GM23338 (cell line): ENCODE measurements at regions not wholly inside any gene's neighbourhood (a gene's known extent, or its start where the extent isn't known, plus 50 kb on each side); places are given as distances from the start of the nearest gene placed in this dataset.

Experiments used
- ATAC-seq: fragments of 200-7000 bp; cut with Tn5 transposase; 3 replicates; pipeline ENCODE4 v1.9.1; 2020
- DNase-seq: peaks from one replicate; pipeline ENCODE4 v3.0.0-alpha.2; 2015; ENCODE audit warnings: low spot score
- H2AFZ ChIP-seq: fragments of 200-600 bp; sonication (generic); 2 replicates; pipeline ENCODE4 v1.8.0; 2016; ENCODE audit warnings: antibody characterized with exemption, mild to moderate bottlenecking, moderate library complexity
- H3F3A ChIP-seq: fragments of 200-600 bp; sonication (generic); replicated peaks from 2 replicates; pipeline ENCODE4 v1.8.0; 2017; ENCODE audit warnings: antibody characterized with exemption, mixed run types, low read depth
- H3K27ac ChIP-seq: fragments of 200-600 bp; sonication (generic); 2 replicates; pipeline ENCODE4 v1.6.1; 2016; ENCODE audit warnings: low read depth
- H3K27me3 ChIP-seq: fragments of 200-600 bp; sonication (generic); 2 replicates; pipeline ENCODE4 v1.8.0; 2016; ENCODE audit warnings: mild to moderate bottlenecking, mixed run types, moderate library complexity; ENCODE audit not compliant: insufficient read depth
- H3K36me3 ChIP-seq: fragments of 200-600 bp; sonication (generic); 2 replicates; pipeline ENCODE4 v1.8.0; 2016; ENCODE audit warnings: mild to moderate bottlenecking; ENCODE audit not compliant: insufficient read depth
- H3K4me1 ChIP-seq: fragments of 200-600 bp; sonication (generic); 2 replicates; pipeline ENCODE4 v1.8.0; 2016; ENCODE audit warnings: mild to moderate bottlenecking, moderate library complexity; ENCODE audit not compliant: insufficient read depth
- H3K4me2 ChIP-seq: fragments of 200-600 bp; sonication (generic); 2 replicates; pipeline ENCODE4 v1.7.1; 2017; ENCODE audit warnings: mixed run types
- H3K4me3 ChIP-seq: fragments of 200-600 bp; sonication (generic); 2 replicates; pipeline ENCODE4 v1.6.1; 2016; ENCODE audit warnings: mixed run types
- H3K79me2 ChIP-seq: fragments of 200-600 bp; sonication (generic); replicated peaks from 2 replicates; pipeline ENCODE4 v1.8.0; 2017; ENCODE audit warnings: mild to moderate bottlenecking; ENCODE audit not compliant: insufficient read depth
- H3K9me2 ChIP-seq: fragments of 200-600 bp; sonication (generic); 2 replicates; pipeline ENCODE4 v1.8.0; 2017; ENCODE audit not compliant: insufficient read depth
- H4K20me1 ChIP-seq: fragments of 200-600 bp; sonication (generic); replicated peaks from 2 replicates; pipeline ENCODE4 v1.8.0; 2017; ENCODE audit warnings: mild to moderate bottlenecking; ENCODE audit not compliant: insufficient read depth
- H3K27ac Mint-ChIP-seq: 2 replicates; pipeline ENCODE4 v1.8.0; 2020; ENCODE audit warnings: inconsistent platforms, mild to moderate bottlenecking, moderate library complexity, mixed read lengths
- H3K27me3 Mint-ChIP-seq: 3 replicates; pipeline ENCODE4 v1.8.0; 2022; ENCODE audit warnings: low read depth, mild to moderate bottlenecking, moderate library complexity, mixed read lengths, inconsistent platforms; ENCODE audit not compliant: insufficient read depth, poor library complexity
- H3K36me3 Mint-ChIP-seq: 3 replicates; pipeline ENCODE4 v1.8.0; 2021; ENCODE audit warnings: low read depth, mild to moderate bottlenecking, inconsistent platforms, moderate library complexity, mixed read lengths
- H3K4me1 Mint-ChIP-seq: 3 replicates; pipeline ENCODE4 v1.8.0; 2020; ENCODE audit warnings: mild to moderate bottlenecking, inconsistent platforms, mixed read lengths
- H3K4me3 Mint-ChIP-seq: 3 replicates; pipeline ENCODE4 v1.8.0; 2021; ENCODE audit warnings: moderate library complexity, mild to moderate bottlenecking, inconsistent platforms, mixed read lengths
- H3K9me3 Mint-ChIP-seq: 3 replicates; pipeline ENCODE4 v1.8.0; 2020; ENCODE audit warnings: moderate library complexity, mild to moderate bottlenecking, inconsistent platforms, mixed read lengths
- CREB1 ChIP-seq: fragments of 250-450 bp; sonication (Bioruptor Pico); IDR thresholded peaks from 2 replicates; pipeline ENCODE4 v1.5.0; 2020; ENCODE audit warnings: low read depth, mild to moderate bottlenecking, moderate library complexity
- CTCF ChIP-seq, 2 experiments: fragments of 200-600 bp in 1 of 2; sonication (generic) in 1 of 2; conservative IDR thresholded peaks; 2 replicates each; pipeline versions ENCODE4 v1.5.1 to v1.6.1; 2016 to 2017; ENCODE audit warnings: antibody characterized with exemption in 2 of 2, low read depth in 2 of 2, mild to moderate bottlenecking in 2 of 2, moderate library complexity in 1 of 2
- EZH2 ChIP-seq: fragments of 200-600 bp; sonication (generic); IDR thresholded peaks from one replicate; pipeline ENCODE4 v1.8.0; 2017; ENCODE audit warnings: antibody characterized with exemption, mild to moderate bottlenecking, low read depth; ENCODE audit not compliant: unreplicated experiment
- EZH2phosphoT487 ChIP-seq: fragments of 200-600 bp; sonication (generic); IDR thresholded peaks from one replicate; pipeline ENCODE4 v1.8.1; 2018; ENCODE audit warnings: antibody characterized with exemption; ENCODE audit not compliant: unreplicated experiment
- JUNB ChIP-seq: IDR thresholded peaks from one replicate; pipeline ENCODE4 v1.6.1; 2016; ENCODE audit warnings: antibody characterized with exemption; ENCODE audit not compliant: unreplicated experiment
- NANOG ChIP-seq: IDR thresholded peaks from 2 replicates; pipeline ENCODE4 v1.6.1; 2016; ENCODE audit warnings: antibody characterized with exemption, borderline replicate concordance
- POLR2AphosphoS5 ChIP-seq: IDR thresholded peaks from 2 replicates; pipeline ENCODE4 v1.6.1; 2016; ENCODE audit warnings: antibody characterized with exemption, low read depth
- REST ChIP-seq: IDR thresholded peaks from one replicate; pipeline ENCODE4 v1.6.1; 2018; ENCODE audit warnings: antibody characterized with exemption; ENCODE audit not compliant: unreplicated experiment
- STAT1 ChIP-seq: IDR thresholded peaks from one replicate; pipeline ENCODE4 v1.6.1; 2016; ENCODE audit warnings: antibody characterized with exemption; ENCODE audit not compliant: unreplicated experiment
- ZNF114 ChIP-seq: fragments of 250-450 bp; sonication (Bioruptor Pico); IDR thresholded peaks from 2 replicates; pipeline ENCODE4 v1.5.0; 2020; ENCODE audit warnings: mild to moderate bottlenecking, moderate library complexity
- ZNF331 ChIP-seq: fragments of 250-450 bp; sonication (Bioruptor Pico); IDR thresholded peaks from 2 replicates; pipeline ENCODE4 v1.5.0; 2020; ENCODE audit warnings: low read depth, mild to moderate bottlenecking, moderate library complexity
- TF ChIP-seq, protein P1 (sequence below): fragments of 250-450 bp; sonication (Bioruptor Pico); IDR thresholded peaks from 2 replicates; pipeline ENCODE4 v1.5.0; 2020; ENCODE audit warnings: mild to moderate bottlenecking, moderate library complexity
- TF ChIP-seq, protein P2 (sequence below): IDR thresholded peaks from 2 replicates; pipeline ENCODE4 v1.6.1; 2016; ENCODE audit warnings: antibody characterized with exemption

- H3K27ac Mint-ChIP-seq: no peak overlapping the region
- H3K9me2 ChIP-seq: 0 out of 2 replicates have a peak, but pooled peaks cover 8% of the 10 kb centered on the region
Measured at GRCh38 chr1:232707142-232707541, 77.2 kb upstream of the SIPA1L2 start.

More at GRCh38 chr1:232707142-232707541, 77.2 kb upstream of the SIPA1L2 start:
- Mint-ChIP-seq H3K27me3 (peaks cover 2% of the 10 kb centered on the region), H3K9me3 (no peaks in the 10 kb centered on the region), H3K4me3 (no peak overlapping the region), H3K36me3 (no peaks in the 10 kb centered on the region; the same call in 2 of the 3 replicates), H3K4me1 (0 out of 3 replicates have a peak, but pooled peaks cover 2% of the 10 kb centered on the region)
- no peaks in the 10 kb centered on the region for H3K79me2 ChIP-seq
- no peak overlapping the region for H3K27ac ChIP-seq
- no peak overlapping the region for H3K4me3 ChIP-seq
- ATAC-seq: no peak
- H3K4me1 ChIP-seq: no peaks in the 10 kb centered on the region
- H3F3A ChIP-seq: no peaks in the 10 kb centered on the region
- H2AFZ ChIP-seq: no peak overlapping the region
- TF ChIP-seq, protein P1, sequence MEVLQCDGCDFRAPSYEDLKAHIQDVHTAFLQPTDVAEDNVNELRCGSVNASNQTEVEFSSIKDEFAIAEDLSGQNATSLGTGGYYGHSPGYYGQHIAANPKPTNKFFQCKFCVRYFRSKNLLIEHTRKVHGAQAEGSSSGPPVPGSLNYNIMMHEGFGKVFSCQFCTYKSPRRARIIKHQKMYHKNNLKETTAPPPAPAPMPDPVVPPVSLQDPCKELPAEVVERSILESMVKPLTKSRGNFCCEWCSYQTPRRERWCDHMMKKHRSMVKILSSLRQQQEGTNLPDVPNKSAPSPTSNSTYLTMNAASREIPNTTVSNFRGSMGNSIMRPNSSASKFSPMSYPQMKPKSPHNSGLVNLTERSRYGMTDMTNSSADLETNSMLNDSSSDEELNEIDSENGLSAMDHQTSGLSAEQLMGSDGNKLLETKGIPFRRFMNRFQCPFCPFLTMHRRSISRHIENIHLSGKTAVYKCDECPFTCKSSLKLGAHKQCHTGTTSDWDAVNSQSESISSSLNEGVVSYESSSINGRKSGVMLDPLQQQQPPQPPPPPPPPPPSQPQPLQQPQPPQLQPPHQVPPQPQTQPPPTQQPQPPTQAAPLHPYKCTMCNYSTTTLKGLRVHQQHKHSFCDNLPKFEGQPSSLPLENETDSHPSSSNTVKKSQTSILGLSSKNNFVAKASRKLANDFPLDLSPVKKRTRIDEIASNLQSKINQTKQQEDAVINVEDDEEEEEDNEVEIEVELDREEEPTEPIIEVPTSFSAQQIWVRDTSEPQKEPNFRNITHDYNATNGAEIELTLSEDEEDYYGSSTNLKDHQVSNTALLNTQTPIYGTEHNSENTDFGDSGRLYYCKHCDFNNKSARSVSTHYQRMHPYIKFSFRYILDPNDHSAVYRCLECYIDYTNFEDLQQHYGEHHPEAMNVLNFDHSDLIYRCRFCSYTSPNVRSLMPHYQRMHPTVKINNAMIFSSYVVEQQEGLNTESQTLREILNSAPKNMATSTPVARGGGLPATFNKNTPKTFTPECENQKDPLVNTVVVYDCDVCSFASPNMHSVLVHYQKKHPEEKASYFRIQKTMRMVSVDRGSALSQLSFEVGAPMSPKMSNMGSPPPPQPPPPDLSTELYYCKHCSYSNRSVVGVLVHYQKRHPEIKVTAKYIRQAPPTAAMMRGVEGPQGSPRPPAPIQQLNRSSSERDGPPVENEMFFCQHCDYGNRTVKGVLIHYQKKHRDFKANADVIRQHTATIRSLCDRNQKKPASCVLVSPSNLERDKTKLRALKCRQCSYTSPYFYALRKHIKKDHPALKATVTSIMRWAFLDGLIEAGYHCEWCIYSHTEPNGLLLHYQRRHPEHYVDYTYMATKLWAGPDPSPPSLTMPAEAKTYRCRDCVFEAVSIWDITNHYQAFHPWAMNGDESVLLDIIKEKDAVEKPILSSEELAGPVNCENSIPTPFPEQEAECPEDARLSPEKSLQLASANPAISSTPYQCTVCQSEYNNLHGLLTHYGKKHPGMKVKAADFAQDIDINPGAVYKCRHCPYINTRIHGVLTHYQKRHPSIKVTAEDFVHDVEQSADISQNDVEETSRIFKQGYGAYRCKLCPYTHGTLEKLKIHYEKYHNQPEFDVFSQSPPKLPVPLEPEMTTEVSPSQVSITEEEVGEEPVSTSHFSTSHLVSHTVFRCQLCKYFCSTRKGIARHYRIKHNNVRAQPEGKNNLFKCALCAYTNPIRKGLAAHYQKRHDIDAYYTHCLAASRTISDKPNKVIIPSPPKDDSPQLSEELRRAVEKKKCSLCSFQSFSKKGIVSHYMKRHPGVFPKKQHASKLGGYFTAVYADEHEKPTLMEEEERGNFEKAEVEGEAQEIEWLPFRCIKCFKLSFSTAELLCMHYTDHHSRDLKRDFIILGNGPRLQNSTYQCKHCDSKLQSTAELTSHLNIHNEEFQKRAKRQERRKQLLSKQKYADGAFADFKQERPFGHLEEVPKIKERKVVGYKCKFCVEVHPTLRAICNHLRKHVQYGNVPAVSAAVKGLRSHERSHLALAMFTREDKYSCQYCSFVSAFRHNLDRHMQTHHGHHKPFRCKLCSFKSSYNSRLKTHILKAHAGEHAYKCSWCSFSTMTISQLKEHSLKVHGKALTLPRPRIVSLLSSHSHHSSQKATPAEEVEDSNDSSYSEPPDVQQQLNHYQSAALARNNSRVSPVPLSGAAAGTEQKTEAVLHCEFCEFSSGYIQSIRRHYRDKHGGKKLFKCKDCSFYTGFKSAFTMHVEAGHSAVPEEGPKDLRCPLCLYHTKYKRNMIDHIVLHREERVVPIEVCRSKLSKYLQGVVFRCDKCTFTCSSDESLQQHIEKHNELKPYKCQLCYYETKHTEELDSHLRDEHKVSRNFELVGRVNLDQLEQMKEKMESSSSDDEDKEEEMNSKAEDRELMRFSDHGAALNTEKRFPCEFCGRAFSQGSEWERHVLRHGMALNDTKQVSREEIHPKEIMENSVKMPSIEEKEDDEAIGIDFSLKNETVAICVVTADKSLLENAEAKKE (CRISPR knock-in tag): no peak
- TF ChIP-seq ZNF331 (no peak), EZH2phosphoT487 (no peak), EZH2 (no peak), NANOG (no peak), CTCF (conservative IDR thresholded peaks at IDR 0.05; ENCODE audit: low read depth in 2 of 2) (no peak), REST (no peak), CREB1 (CRISPR knock-in tag) (no peak), ZNF114 (no peak), POLR2AphosphoS5 (no peak), STAT1 (no peak), JUNB (no peak)
- TF ChIP-seq, protein P2, sequence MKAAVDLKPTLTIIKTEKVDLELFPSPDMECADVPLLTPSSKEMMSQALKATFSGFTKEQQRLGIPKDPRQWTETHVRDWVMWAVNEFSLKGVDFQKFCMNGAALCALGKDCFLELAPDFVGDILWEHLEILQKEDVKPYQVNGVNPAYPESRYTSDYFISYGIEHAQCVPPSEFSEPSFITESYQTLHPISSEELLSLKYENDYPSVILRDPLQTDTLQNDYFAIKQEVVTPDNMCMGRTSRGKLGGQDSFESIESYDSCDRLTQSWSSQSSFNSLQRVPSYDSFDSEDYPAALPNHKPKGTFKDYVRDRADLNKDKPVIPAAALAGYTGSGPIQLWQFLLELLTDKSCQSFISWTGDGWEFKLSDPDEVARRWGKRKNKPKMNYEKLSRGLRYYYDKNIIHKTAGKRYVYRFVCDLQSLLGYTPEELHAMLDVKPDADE: no peak
- no peaks in the 10 kb centered on the region for H4K20me1 ChIP-seq
- DNase-seq: no peak
- no peak overlapping the region for H3K4me2 ChIP-seq
- no peaks in the 10 kb centered on the region for H3K27me3 ChIP-seq
- H3K36me3 ChIP-seq: no peaks in the 10 kb centered on the region
